GM20431 (cell line): ENCODE measurements at regions not wholly inside any gene's neighbourhood (a gene's known extent, or its start where the extent isn't known, plus 50 kb on each side); places are given as distances from the start of the nearest gene placed in this dataset.

Experiments used
- in situ Hi-C: fragments of 300-500 bp; cut with MseI, MboI; formaldehyde crosslinking; loops from one replicate; pipeline ENCODE4 v1.15.0; 2020; ENCODE audit warnings: low sequenced_read_pairs; ENCODE audit not compliant: unreplicated experiment

- in situ Hi-C loops: no loop called here
These were observed 175.3 kb downstream of the HMHB1 start for GRCh38 chr5:143987264-143987663.

GRCh38 chr5:143987751-143988560 is 176.0 kb downstream of the HMHB1 start:
- in situ Hi-C loops: no loop called here

- in situ Hi-C loops: no loop called here
These were observed 178.0 kb downstream of the YIPF5 start for GRCh38 chr5:143992496-143992895.

GRCh38 chr5:144002876-144003275 is 167.6 kb downstream of the YIPF5 start:
- in situ Hi-C loops: no loop called here

DNA sequence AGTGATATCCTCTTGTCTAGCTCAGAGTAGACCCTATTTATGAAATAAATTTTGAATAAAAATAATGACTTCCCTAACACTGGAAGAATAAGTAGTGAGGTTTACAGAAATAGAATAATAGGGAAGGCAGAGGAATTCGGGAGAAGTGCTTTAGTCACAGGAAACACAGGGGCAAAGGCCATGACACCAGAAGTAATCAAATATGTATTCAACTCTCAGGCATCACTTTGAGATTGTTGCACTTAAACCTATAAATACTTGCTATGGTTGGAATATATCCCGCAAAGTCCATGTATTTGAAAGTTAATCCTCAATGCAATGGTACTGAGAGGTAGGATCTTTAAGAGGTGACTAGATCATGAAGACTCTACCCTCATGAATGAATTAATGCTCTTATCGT is 166.8 kb downstream of the YIPF5 start:
- in situ Hi-C loops: no loop called here

DNA sequence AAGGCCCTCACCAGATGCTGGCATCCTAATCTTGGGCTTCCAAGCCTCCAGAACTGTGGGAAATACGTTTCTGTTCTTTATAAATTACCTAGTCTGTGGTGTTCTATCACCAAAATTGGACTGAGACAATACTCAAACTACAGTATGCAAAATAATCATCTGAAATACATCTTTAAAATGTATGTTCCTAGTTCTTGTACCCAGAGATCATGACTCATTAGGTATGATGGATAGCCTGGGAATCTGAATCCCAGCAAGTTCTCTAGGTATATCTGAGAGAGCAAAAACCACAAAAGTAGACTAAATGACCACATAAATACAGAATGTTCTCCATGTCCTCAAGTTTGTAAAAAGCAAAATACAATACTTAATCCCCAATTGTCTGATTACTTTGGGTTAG is 166.3 kb downstream of the YIPF5 start:
- in situ Hi-C loops: no loop called here

DNA sequence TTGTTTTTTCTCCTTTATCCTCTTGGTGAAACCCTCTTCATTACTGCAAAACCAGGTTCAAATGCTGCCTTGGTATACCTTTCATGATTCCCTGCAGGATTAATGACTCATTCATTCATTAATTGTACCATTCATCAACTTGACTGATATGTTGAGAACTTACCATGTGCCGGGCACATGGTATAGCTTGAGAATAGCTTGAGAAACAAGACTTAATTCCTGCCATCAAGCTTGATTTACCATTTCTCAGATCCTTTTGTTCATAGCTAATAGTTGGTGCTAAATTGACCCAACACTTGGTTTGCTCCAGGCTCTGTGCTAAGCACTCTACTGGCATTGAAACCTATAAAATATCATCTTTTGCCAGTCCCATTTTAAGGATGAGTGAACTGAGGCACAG is 165.7 kb downstream of the YIPF5 start:
- in situ Hi-C loops: no loop called here

- in situ Hi-C loops: no loop called here
These were observed 161.3 kb downstream of the YIPF5 start for GRCh38 chr5:144009116-144009515.

GRCh38 chr5:144011388-144011787 is 159.1 kb downstream of the YIPF5 start:
- in situ Hi-C loops: no loop called here

DNA sequence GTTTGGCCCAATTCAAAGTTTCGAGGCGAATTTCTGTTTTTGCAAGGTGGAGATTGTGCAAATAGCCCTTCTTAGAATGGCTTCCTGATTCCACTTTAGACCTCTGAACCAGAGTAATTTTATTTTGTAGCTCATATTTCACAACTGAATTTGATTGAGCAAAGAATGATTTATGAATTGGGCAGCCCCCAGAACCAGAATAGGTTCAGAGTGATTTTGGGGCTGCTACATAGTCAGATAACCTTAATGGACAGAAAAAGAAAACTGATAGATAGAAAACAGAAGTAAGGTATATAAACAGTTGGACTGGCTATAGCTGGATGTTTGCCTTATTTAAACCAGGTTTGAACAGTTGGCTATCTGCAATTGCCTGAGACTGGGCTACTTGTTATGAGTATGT is 156.6 kb downstream of the YIPF5 start:
- in situ Hi-C loops: no loop called here

GRCh38 chr5:144015961-144016360 is 154.5 kb downstream of the YIPF5 start:
- in situ Hi-C loops: no loop called here

DNA sequence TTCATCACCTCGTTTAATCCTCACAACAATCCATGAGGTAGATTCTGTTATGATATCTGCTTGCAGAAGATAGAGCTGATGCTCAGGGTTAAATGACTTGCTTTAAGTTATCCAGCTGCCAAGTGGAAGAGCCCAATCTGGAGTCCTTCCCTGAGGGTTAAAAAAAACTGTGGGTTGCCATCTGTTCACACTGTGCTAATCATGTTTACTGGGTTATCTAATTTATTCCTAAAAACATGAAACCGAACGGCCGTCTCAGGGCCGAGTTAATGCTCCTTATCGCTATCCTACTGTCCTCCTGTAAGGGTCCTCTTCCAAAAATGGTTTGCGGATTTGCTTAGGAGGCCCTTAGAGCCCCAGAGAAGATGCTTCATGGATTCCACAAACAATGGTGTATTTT is 153.3 kb downstream of the YIPF5 start:
- in situ Hi-C loops: no loop called here

DNA sequence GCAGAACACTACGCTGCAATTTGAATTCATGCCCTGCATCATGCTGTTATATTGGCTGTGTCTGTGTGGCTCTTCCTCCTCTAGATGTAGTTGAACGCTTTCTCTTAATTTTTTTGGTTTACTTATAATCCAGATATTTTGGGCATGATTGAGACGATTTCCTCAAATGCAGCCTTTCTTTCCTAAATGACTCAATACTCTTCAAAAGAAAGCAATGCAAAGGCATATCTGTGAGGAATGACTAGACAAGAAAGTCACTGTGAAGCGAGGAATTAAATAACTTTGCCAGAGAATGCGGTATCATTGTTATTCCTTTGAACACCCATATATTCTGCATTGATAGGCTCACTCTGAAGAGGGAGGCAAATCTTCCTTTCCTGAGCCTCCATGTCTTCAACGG is 152.8 kb downstream of the YIPF5 start:
- in situ Hi-C loops: no loop called here

GRCh38 chr5:144024090-144024489 is 146.4 kb downstream of the YIPF5 start:
- in situ Hi-C loops: no loop called here

GRCh38 chr5:144024545-144024944 is 145.9 kb downstream of the YIPF5 start:
- in situ Hi-C loops: no loop called here

- in situ Hi-C loops: no loop called here
These were observed 144.2 kb downstream of the YIPF5 start for GRCh38 chr5:144026286-144026685.

GRCh38 chr5:144028058-144028457 is 142.4 kb downstream of the YIPF5 start:
- in situ Hi-C loops: no loop called here

- in situ Hi-C loops: no loop called here
These were observed 141.8 kb downstream of the YIPF5 start for GRCh38 chr5:144028636-144029035.

GRCh38 chr5:144030904-144031303 is 139.6 kb downstream of the YIPF5 start:
- in situ Hi-C loops: no loop called here

GRCh38 chr5:144032375-144032774 is 138.1 kb downstream of the YIPF5 start:
- in situ Hi-C loops: no loop called here

- in situ Hi-C loops: no loop called here
These were observed 137.0 kb downstream of the YIPF5 start for GRCh38 chr5:144033486-144033885.

DNA sequence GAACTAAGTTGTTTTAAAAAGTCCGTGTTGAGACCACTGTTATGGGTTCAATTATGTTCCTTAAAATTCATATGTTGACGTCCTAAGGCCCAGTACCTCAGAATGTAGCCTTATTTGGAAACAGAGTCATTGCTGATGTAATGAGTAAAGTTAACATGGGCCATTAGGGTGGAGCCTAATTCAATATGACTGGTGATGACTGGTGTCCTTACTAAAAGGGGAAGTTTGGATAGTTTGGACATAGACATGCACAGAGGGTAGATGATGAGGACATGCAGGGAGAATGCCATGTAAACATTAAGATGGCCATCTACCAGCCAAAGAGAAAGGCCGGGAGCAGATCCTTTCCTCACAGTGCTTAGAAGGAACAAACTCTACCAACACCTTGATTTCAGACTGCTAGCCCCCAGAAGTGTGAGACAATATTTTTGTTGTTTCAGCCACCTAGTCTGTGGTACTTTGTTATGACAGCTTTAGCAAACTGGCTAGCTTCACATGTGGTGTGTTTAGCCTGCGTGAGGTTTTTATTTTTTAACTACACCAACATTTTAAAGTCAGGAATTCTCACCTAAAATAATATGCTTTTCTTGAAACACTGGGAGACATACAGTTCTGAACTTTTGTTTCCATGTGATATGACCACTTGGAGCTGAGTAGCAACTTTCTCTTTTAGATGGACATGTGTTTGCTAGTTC is 135.3 kb downstream of the YIPF5 start:
- in situ Hi-C loops: no loop called here
